ENCODE measurements at regions not wholly inside any gene's neighbourhood (a gene's known extent, or its start where the extent isn't known, plus 50 kb on each side); places are given as distances from the start of the nearest gene placed in this dataset.

DNA sequence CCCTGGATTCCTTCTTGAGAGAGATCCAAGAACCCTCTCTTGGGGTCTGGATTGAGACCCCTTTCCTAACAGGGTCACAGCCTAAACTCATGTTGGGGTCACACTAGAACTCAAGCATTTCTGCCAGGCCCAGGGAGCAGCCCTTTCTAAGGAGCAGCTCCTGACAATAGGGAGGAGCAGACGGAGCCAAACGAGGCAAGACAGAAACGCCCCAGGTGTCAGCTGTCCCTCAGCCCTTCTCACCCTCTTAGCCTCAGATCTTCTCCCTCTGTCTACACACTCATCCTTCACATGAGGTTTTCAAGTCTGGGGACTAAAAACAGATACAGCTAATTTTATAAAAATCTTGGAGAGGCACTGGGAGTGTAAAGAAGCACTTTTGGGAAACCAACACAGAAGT, 157.2 kb downstream of the SOCS6 start:
- no peak overlapping the region for H3K9ac ChIP-seq (ENCODE audit: low read depth, low read length)
- H3K4me3 ChIP-seq (ENCODE audit: low read depth, low read length) = no peak overlapping the region
- no peaks in the 10 kb centered on the region for H3K36me3 ChIP-seq (ENCODE audit: control insufficient read depth, insufficient read depth, low read length)
- peaks cover 11% of the 10 kb centered on the region for H3K9me3 ChIP-seq (ENCODE audit: control insufficient read depth, insufficient read depth, low read length)
- no peaks in the 10 kb centered on the region for H3K4me1 ChIP-seq (ENCODE audit: control insufficient read depth, insufficient read depth, low read length)
- no peaks in the 10 kb centered on the region for H3K27me3 ChIP-seq (ENCODE audit: control insufficient read depth, insufficient read depth, low read length)

- Histone ChIP-seq H3K9ac (ENCODE audit: low read depth, low read length) (no peak overlapping the region), H3K27me3 (ENCODE audit: control insufficient read depth, insufficient read depth, low read length) (no peaks in the 10 kb centered on the region), H3K9me3 (ENCODE audit: control insufficient read depth, insufficient read depth, low read length) (peaks cover 11% of the 10 kb centered on the region), H3K4me1 (ENCODE audit: control insufficient read depth, insufficient read depth, low read length) (no peaks in the 10 kb centered on the region), H3K4me3 (ENCODE audit: low read depth, low read length) (no peak overlapping the region), H3K36me3 (ENCODE audit: control insufficient read depth, insufficient read depth, low read length) (no peaks in the 10 kb centered on the region)
Observed at GRCh38 chr18:70442933-70443332, 154.1 kb downstream of the SOCS6 start.

- H3K4me1 ChIP-seq (ENCODE audit: control insufficient read depth, insufficient read depth, low read length) = no peaks in the 10 kb centered on the region
- H3K27me3 ChIP-seq (ENCODE audit: control insufficient read depth, insufficient read depth, low read length) = no peaks in the 10 kb centered on the region
- H3K4me3 ChIP-seq (ENCODE audit: low read depth, low read length) = no peak overlapping the region
- H3K9me3 ChIP-seq (ENCODE audit: control insufficient read depth, insufficient read depth, low read length) = no peaks in the 10 kb centered on the region
- no peak overlapping the region for H3K9ac ChIP-seq (ENCODE audit: low read depth, low read length)
- H3K36me3 ChIP-seq (ENCODE audit: control insufficient read depth, insufficient read depth, low read length) = no peaks in the 10 kb centered on the region
Observed at GRCh38 chr18:70432804-70433400, 144.1 kb downstream of the SOCS6 start.

- Histone ChIP-seq H3K9ac (ENCODE audit: low read depth, low read length) (no peak overlapping the region), H3K36me3 (ENCODE audit: control insufficient read depth, insufficient read depth, low read length) (no peaks in the 10 kb centered on the region), H3K4me3 (ENCODE audit: low read depth, low read length) (no peak overlapping the region), H3K4me1 (ENCODE audit: control insufficient read depth, insufficient read depth, low read length) (no peaks in the 10 kb centered on the region), H3K27me3 (ENCODE audit: control insufficient read depth, insufficient read depth, low read length) (no peaks in the 10 kb centered on the region), H3K9me3 (ENCODE audit: control insufficient read depth, insufficient read depth, low read length) (no peaks in the 10 kb centered on the region)
Observed at GRCh38 chr18:70431203-70431624, 142.4 kb downstream of the SOCS6 start.

DNA sequence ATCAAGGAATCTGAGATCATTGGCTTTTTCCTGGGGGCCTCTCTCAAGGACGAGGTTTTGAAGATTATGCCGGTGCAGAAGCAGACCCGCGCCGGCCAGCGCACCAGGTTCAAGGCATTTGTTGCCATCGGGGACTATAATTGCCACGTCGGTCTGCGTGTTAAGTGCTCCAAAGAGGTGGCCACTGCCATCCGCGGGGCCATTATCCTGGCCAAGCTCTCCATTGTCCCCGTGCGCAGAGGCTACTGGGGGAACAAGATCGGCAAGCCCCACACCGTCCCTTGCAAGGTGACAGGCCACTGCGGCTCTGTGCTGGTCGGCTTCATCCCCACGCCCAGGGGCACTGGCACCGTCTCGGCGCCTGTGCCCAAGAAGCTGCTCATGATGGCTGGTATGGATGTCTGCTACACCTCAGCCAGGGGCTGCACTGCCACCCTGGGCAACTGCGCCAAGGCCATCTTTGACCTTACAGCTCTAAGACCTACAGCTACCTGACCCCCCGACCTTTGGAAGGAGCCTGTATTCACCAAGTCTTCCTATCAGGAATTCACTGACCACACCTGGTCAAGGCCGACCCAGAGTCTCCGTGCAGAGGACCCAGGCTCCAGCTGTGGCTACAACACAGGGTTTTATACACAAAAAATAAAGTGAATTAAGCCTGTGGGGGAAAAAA, 141.8 kb downstream of the SOCS6 start:
- no peak overlapping the region for H3K9ac ChIP-seq (ENCODE audit: low read depth, low read length)
- H3K9me3 ChIP-seq (ENCODE audit: control insufficient read depth, insufficient read depth, low read length) = no peaks in the 10 kb centered on the region
- no peaks in the 10 kb centered on the region for H3K4me1 ChIP-seq (ENCODE audit: control insufficient read depth, insufficient read depth, low read length)
- H3K4me3 ChIP-seq (ENCODE audit: low read depth, low read length) = no peak overlapping the region
- H3K27me3 ChIP-seq (ENCODE audit: control insufficient read depth, insufficient read depth, low read length) = no peaks in the 10 kb centered on the region
- no peaks in the 10 kb centered on the region for H3K36me3 ChIP-seq (ENCODE audit: control insufficient read depth, insufficient read depth, low read length)

- Histone ChIP-seq H3K9me3 (ENCODE audit: control insufficient read depth, insufficient read depth, low read length) (no peaks in the 10 kb centered on the region), H3K4me1 (ENCODE audit: control insufficient read depth, insufficient read depth, low read length) (no peaks in the 10 kb centered on the region), H3K36me3 (ENCODE audit: control insufficient read depth, insufficient read depth, low read length) (no peaks in the 10 kb centered on the region), H3K27me3 (ENCODE audit: control insufficient read depth, insufficient read depth, low read length) (no peaks in the 10 kb centered on the region), H3K4me3 (ENCODE audit: low read depth, low read length) (no peak overlapping the region), H3K9ac (ENCODE audit: low read depth, low read length) (no peak overlapping the region)
Observed at GRCh38 chr18:70429847-70430500, 141.1 kb downstream of the SOCS6 start.

- no peaks in the 10 kb centered on the region for H3K27me3 ChIP-seq (ENCODE audit: control insufficient read depth, insufficient read depth, low read length)
- H3K4me3 ChIP-seq (ENCODE audit: low read depth, low read length) = no peak overlapping the region
- H3K9me3 ChIP-seq (ENCODE audit: control insufficient read depth, insufficient read depth, low read length) = no peaks in the 10 kb centered on the region
- H3K4me1 ChIP-seq (ENCODE audit: control insufficient read depth, insufficient read depth, low read length) = no peaks in the 10 kb centered on the region
- no peaks in the 10 kb centered on the region for H3K36me3 ChIP-seq (ENCODE audit: control insufficient read depth, insufficient read depth, low read length)
- no peak overlapping the region for H3K9ac ChIP-seq (ENCODE audit: low read depth, low read length)
Observed at GRCh38 chr18:70428439-70428838, 139.6 kb downstream of the SOCS6 start.

DNA sequence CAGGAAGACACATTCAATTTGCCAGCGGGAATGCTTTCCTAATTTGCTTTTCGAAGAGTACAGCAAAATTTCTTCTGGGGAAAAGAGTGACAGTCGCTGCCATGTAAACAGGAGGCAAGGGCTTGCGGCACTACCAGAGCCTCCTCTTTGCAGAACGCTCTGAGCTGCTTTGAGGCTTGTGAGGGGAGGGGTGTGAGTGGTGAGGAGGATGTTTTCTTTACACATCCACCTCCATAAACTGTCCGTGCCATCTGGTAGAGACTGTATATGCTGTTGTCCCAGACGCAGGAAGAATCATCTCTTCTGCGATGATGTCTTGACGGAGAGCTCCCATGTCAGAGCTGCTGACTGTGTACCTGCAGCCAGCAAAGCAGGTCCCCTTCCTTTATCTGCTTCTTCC, 138.0 kb downstream of the SOCS6 start:
- Histone ChIP-seq H3K27me3 (ENCODE audit: control insufficient read depth, insufficient read depth, low read length) (no peaks in the 10 kb centered on the region), H3K4me1 (ENCODE audit: control insufficient read depth, insufficient read depth, low read length) (peaks cover 8% of the 10 kb centered on the region), H3K36me3 (ENCODE audit: control insufficient read depth, insufficient read depth, low read length) (no peaks in the 10 kb centered on the region), H3K4me3 (ENCODE audit: low read depth, low read length) (no peak overlapping the region), H3K9me3 (ENCODE audit: control insufficient read depth, insufficient read depth, low read length) (no peaks in the 10 kb centered on the region), H3K9ac (ENCODE audit: low read depth, low read length) (no peak overlapping the region)

DNA sequence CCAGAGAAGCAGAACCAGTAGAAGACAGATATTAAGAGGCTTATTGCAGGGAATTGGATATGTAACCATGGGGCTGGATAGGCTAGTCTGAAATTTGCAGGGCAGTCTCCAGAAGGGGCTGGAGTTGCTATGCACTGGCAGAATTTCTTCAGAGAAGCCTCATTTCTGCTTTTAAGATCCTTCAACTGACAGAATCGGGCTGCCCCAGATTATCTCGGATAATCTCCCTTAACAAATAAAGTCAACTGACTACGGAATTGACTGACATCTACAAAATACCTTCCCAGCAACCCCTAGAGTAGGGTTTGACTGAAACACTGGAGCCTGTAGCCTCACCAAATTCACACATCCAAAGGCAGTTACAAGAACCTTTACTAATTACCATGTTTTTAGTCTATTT, 136.4 kb downstream of the SOCS6 start:
- Histone ChIP-seq H3K27me3 (ENCODE audit: control insufficient read depth, insufficient read depth, low read length) (no peaks in the 10 kb centered on the region), H3K9ac (ENCODE audit: low read depth, low read length) (no peak overlapping the region), H3K4me3 (ENCODE audit: low read depth, low read length) (no peak overlapping the region), H3K9me3 (ENCODE audit: control insufficient read depth, insufficient read depth, low read length) (no peaks in the 10 kb centered on the region), H3K4me1 (ENCODE audit: control insufficient read depth, insufficient read depth, low read length) (peaks cover 8% of the 10 kb centered on the region), H3K36me3 (ENCODE audit: control insufficient read depth, insufficient read depth, low read length) (no peaks in the 10 kb centered on the region)

DNA sequence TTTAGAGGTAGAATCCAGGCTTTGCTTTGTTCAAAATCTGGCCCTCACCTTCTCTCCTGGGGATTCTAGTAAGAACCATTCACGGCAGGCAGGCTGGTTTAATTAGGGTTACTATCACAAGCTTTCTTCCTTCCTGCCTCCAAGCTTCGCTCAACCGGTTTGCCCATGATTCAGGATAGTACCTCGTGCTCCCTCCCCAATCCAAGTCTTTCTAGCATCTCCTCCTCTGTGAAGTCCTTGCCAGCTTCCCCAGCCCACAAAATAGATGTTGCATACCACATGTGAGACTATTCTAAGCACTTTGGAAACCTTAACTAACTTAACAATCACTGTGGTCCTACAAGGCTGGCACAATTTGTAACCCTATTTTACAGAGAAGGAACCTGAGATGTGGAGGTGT, 135.1 kb downstream of the SOCS6 start:
- Histone ChIP-seq H3K9me3 (ENCODE audit: control insufficient read depth, insufficient read depth, low read length) (no peaks in the 10 kb centered on the region), H3K27me3 (ENCODE audit: control insufficient read depth, insufficient read depth, low read length) (no peaks in the 10 kb centered on the region), H3K36me3 (ENCODE audit: control insufficient read depth, insufficient read depth, low read length) (no peaks in the 10 kb centered on the region), H3K4me3 (ENCODE audit: low read depth, low read length) (no peak overlapping the region), H3K9ac (ENCODE audit: low read depth, low read length) (no peak overlapping the region), H3K4me1 (ENCODE audit: control insufficient read depth, insufficient read depth, low read length) (peaks cover 8% of the 10 kb centered on the region)

DNA sequence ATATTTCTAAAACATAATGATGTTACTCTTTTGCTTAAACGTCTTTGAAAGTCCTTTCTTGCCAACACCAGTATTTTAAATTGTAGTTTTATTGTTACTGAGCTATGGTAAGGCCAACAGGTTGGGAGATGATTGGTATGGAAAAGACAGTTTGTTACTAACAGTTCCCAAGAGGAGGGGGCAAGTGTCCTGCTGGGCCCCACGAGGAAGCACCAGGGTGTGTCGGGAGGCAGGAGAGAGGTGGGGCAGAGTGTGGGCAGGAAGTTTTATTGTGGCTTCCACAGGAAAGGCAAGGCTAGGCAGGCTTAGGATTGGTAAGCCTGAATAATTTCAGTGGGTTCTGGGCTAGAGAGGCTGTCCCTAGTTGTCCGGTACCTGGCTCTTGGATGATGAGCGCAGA, 134.3 kb downstream of the SOCS6 start:
- Histone ChIP-seq H3K4me1 (ENCODE audit: control insufficient read depth, insufficient read depth, low read length) (peaks cover 8% of the 10 kb centered on the region), H3K9ac (ENCODE audit: low read depth, low read length) (no peak overlapping the region), H3K9me3 (ENCODE audit: control insufficient read depth, insufficient read depth, low read length) (no peaks in the 10 kb centered on the region), H3K36me3 (ENCODE audit: control insufficient read depth, insufficient read depth, low read length) (no peaks in the 10 kb centered on the region), H3K27me3 (ENCODE audit: control insufficient read depth, insufficient read depth, low read length) (no peaks in the 10 kb centered on the region), H3K4me3 (ENCODE audit: low read depth, low read length) (no peak overlapping the region)

DNA sequence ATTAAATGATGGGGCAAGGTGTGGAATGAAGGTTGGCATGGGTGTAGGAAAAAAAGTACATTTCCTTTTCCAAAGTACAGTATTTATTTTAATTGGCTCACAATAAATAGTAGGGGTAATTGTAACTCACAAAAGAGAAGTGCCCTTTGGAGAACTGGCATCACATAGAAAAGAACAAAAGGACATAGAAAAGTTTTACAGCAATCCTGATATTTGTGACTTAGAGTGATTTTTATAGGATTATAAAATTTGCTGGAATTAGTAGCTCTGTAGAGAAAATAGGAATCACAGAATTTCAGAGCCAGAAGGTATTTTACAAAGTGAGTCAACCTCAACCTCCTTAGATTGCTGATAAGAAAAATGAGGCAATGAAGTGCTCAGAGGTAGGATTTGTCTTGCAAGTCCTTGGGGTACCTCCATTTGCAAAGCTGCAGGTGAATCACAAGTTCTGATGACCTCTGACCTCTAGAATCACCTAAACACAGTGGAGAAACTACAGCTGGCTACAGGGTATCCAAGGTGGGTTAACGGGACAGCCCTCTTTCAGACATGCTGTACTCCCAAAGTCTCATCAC, 133.6 kb downstream of the SOCS6 start:
- Histone ChIP-seq H3K9me3 (ENCODE audit: control insufficient read depth, insufficient read depth, low read length) (no peaks in the 10 kb centered on the region), H3K27me3 (ENCODE audit: control insufficient read depth, insufficient read depth, low read length) (no peaks in the 10 kb centered on the region), H3K4me1 (ENCODE audit: control insufficient read depth, insufficient read depth, low read length) (peaks cover 8% of the 10 kb centered on the region), H3K36me3 (ENCODE audit: control insufficient read depth, insufficient read depth, low read length) (no peaks in the 10 kb centered on the region), H3K9ac (ENCODE audit: low read depth, low read length) (no peak overlapping the region), H3K4me3 (ENCODE audit: low read depth, low read length) (no peak overlapping the region)
